PC-9 (cell line): ENCODE measurements at regions not wholly inside any gene's neighbourhood (a gene's known extent, or its start where the extent isn't known, plus 50 kb on each side); places are given as distances from the start of the nearest gene placed in this dataset.

Experiments
- EZH2 ChIP-seq: fragments of 200-600 bp; sonication (generic); IDR thresholded peaks from 2 replicates; pipeline ENCODE4 v1.8.0; 2017; ENCODE audit warnings: antibody characterized with exemption, low read depth
- TF ChIP-seq, protein P1 (sequence below): fragments of 200-600 bp; sonication (generic); conservative IDR thresholded peaks from 2 replicates; pipeline ENCODE4 v1.6.1; 2017; ENCODE audit warnings: mixed run types, antibody characterized with exemption, mild to moderate bottlenecking, moderate library complexity

- TF ChIP-seq, protein P1, sequence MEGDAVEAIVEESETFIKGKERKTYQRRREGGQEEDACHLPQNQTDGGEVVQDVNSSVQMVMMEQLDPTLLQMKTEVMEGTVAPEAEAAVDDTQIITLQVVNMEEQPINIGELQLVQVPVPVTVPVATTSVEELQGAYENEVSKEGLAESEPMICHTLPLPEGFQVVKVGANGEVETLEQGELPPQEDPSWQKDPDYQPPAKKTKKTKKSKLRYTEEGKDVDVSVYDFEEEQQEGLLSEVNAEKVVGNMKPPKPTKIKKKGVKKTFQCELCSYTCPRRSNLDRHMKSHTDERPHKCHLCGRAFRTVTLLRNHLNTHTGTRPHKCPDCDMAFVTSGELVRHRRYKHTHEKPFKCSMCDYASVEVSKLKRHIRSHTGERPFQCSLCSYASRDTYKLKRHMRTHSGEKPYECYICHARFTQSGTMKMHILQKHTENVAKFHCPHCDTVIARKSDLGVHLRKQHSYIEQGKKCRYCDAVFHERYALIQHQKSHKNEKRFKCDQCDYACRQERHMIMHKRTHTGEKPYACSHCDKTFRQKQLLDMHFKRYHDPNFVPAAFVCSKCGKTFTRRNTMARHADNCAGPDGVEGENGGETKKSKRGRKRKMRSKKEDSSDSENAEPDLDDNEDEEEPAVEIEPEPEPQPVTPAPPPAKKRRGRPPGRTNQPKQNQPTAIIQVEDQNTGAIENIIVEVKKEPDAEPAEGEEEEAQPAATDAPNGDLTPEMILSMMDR: no peak
- no peak for TF ChIP-seq EZH2
These were observed 89.0 kb downstream of the APIP start for GRCh38 chr11:34827228-34827627.
